ENCODE measurements at regions not wholly inside any gene's neighbourhood (a gene's known extent, or its start where the extent isn't known, plus 50 kb on each side); places are given as distances from the start of the nearest gene placed in this dataset.

DNA sequence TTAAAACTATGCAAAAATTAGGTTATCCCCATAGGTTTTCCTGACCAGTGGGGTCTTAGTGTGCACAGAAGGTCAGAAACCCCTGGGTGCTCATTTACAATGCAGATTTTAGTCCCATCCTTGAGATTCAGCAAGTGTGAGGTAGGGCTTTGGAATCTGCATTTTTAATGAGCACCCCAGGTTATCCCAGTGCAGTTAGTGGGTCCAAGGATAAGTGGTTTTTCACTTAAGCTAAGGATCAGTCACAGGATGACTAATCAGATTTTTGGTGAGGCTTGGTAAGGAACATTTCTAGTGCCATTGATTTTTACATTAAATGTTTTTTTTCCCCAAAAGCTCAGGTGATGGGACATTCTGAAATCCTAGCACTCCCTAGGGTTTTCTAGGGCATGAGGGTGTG lies 50.7 kb upstream of the MGAT5 start:
- Mint-ChIP-seq H3K9me3 (no peaks in the 10 kb centered on the region), H3K27ac (ENCODE audit: unreplicated experiment) (no peak overlapping the region), H3K4me3 (no peak overlapping the region), H3K4me1 (peaks cover 10% of the 10 kb centered on the region), H3K36me3 (ENCODE audit: low read depth) (no peaks in the 10 kb centered on the region), H3K27me3 (ENCODE audit: low read depth) (no peaks in the 10 kb centered on the region)
- TF ChIP-seq, protein P1, sequence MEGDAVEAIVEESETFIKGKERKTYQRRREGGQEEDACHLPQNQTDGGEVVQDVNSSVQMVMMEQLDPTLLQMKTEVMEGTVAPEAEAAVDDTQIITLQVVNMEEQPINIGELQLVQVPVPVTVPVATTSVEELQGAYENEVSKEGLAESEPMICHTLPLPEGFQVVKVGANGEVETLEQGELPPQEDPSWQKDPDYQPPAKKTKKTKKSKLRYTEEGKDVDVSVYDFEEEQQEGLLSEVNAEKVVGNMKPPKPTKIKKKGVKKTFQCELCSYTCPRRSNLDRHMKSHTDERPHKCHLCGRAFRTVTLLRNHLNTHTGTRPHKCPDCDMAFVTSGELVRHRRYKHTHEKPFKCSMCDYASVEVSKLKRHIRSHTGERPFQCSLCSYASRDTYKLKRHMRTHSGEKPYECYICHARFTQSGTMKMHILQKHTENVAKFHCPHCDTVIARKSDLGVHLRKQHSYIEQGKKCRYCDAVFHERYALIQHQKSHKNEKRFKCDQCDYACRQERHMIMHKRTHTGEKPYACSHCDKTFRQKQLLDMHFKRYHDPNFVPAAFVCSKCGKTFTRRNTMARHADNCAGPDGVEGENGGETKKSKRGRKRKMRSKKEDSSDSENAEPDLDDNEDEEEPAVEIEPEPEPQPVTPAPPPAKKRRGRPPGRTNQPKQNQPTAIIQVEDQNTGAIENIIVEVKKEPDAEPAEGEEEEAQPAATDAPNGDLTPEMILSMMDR (conservative IDR thresholded peaks at IDR 0.05) = no peak
- DNase-seq (ENCODE audit: low read depth, low spot score) = no peak

Small RNA genes in the stretch of these regions (microRNA-seq; reads per million reads assigned to microRNA genes)
- 48.6 reads per million, percentile 50 among the genes with 10 or more reads in this experiment for gene MIR3679

Measured in neural crest cell (in vitro differentiated cells).